Activated CD4-positive, CD25-positive, alpha-beta regulatory T cell (primary cell): ENCODE measurements at regions not wholly inside any gene's neighbourhood (a gene's known extent, or its start where the extent isn't known, plus 50 kb on each side); places are given as distances from the start of the nearest gene placed in this dataset.

Experiments
- DNase-seq, 4 experiments: peaks; one replicate each; lab custom pipeline; 2025; lab: John Stamatoyannopoulos, UW

DNA sequence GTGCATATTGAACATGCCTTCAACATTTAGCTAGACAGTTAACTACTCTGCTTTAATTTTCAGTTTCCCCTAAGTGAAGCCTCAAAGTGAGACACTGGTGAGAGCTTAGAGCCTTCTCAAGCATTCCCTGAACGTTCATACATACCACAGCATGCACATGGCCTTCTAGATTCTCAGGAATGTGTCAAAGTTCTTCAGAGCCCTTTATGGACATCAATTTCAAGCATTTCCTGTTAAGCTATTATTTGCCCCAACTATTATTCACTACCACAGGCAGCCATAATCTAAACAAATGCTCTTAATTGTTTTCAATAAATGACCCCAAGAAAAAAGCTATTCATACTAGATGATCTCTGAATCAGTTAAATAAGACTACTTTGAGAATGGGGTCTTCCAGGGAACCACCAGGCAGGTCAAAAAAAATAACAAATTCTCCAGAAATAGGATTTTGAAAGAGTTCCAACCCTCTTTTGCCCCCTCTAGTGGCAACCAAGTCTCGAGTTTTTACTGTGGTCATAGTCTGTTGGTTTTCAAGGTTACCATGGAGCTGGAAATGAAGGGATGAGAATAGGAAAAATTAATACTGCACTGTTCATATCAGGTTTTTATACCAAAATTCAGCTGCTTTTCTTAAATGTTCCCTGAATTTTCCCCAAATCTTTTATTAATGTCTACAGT lies 235.4 kb downstream of the RAB28 start:
- DNase-seq = no peak

DNA sequence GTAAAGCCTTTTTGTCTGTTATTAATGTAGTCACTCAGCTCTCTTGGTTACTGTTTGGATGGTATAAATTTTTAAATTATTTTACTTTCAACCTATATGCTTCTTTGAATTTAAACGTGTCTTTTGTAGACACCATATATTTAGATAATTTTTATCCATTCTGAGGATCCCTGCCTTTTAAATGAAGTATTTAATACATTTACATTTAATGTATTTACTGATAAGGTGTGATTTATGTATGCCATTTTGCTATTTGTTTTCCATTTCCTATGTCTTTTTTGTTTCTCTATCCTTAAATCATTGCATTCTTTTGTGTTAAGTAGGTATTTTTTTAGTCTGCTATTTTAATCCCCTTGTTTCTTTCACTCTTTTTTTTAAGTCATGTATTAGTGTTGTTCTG lies 238.0 kb downstream of the RAB28 start:
- no peak for DNase-seq

DNA sequence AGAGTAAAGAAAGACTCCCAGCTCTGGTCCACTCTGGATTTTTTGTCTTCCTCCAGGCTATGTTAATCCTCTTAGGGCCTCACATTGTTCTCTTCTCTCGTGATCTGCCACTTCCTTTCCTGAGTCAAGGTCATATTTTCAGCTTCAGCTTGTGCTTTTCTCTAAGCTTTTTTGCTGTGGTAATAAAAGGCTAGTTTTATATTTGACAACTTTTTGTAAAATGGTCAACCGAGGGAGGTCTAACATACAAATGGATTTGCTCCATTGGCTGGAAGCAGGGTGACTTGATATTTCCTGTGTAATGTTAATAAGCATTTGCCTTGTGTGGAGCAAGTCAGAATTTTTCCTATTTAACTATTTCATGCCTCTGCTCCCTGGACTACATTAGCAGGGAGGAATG lies 239.7 kb downstream of the RAB28 start:
- no peak for DNase-seq

DNA sequence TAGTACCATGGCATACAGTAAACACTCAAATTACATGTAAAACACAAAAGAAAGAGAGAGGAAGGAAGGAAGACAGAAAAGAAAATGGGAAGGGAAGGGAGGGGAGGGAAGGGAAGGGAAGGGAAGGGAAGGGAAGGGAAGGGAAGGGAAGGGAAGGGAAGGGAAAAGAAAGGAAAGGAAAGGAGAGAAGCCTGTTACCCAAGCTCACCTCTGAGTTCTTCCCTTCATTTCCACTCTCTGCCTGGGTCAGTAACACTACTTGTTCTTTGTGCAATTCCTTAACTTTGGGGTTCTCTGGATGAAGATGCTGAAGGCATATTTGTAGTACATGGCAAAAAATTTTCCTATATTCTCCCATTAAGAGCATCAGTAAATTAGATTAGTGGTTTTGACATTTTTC lies 241.0 kb downstream of the RAB28 start:
- DNase-seq = no peak

DNA sequence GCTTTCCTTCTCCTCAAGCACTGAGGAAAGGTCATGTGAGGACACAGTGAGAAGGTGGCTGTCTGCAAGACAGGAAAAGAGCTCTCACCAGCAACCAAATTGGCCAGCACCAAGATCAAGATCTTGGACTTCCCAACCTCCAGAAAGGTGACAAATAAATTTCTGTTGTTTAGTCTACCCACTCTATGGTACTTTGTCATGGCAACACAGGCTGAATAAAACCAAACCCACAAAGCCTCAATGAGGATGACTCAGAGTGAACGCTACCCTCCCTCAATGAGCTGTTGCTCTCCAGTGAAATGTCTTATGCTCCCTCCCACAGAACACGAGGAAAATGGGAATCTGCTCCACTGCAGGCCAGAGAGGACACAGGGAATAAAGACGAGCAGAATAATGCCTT lies 244.1 kb downstream of the RAB28 start:
- DNase-seq = no peak

DNA sequence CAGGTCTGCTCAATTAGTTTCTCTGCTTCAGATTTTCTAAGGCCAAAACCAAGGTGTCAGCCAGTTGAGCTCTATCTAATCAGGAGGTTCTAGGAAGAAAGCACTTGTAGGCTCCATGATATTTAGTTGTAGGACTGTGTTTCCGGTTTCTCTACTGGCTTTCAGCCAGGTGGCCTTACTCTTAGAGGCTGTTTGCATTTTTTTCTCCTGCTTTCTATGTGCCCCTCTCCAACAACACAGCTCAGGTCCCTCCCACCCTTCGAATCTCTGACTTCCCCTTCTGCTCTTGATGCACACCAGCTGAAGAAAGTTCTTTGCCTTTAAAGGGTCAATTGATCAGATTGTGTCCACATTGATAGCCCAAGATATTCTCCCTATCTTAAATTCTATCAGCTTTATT lies 245.2 kb downstream of the RAB28 start:
- no peak for DNase-seq

DNA sequence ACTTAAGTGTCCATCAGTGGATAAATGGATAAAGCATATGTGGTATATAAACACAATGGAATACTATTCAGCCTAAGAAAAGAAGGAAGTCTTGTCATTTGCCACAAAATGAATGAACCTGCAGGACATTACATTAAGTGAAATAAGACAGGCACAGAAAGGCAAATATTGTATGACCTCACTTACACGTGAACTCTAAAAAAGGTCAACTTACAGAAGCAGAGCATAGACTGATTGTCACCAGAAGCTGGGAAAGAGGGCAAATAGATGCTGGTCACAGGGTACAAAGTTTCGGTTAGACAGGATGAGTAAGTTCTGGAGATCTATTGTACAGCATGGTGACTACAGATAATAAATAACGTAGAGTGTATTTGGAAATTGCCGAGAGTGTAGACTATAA lies 247.7 kb downstream of the RAB28 start:
- no peak for DNase-seq

DNA sequence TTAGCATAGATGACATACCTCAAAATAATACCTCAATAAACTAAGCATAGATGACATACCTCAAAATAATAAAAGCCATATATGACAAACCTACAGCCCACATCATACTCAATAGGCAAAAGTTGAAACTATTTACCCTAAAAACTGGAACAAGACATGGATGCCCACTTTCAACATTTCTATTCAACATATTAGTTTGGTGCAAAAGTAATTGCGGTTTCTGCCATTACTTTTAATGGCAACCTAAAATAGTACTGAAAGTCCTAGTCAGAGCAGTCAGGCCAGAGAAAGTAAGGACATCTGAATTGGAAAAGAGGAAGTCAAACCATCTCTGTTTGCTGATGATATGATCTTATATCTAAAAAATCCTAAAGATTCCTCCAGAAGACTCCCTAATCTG lies 250.4 kb downstream of the RAB28 start:
- DNase-seq = no peak

DNA sequence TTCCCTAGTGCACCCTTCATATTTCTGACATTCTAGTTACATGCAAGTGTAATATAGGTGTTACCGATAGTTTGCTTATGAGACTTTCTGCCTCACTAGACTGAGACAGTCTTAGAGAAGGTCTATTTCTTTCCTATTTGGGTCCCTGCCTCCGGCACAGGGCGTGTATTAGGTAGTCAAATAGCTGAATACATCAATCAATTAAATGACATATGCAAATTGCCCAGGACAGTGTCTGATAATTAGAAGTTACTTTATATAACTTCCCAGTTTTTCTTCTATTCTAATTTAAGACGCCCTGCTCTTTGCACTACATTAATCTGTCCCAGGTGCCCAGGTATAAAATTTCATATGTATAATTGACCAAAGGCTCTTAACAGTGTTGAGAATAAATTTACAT lies 264.2 kb downstream of the RAB28 start:
- DNase-seq = no peak

DNA sequence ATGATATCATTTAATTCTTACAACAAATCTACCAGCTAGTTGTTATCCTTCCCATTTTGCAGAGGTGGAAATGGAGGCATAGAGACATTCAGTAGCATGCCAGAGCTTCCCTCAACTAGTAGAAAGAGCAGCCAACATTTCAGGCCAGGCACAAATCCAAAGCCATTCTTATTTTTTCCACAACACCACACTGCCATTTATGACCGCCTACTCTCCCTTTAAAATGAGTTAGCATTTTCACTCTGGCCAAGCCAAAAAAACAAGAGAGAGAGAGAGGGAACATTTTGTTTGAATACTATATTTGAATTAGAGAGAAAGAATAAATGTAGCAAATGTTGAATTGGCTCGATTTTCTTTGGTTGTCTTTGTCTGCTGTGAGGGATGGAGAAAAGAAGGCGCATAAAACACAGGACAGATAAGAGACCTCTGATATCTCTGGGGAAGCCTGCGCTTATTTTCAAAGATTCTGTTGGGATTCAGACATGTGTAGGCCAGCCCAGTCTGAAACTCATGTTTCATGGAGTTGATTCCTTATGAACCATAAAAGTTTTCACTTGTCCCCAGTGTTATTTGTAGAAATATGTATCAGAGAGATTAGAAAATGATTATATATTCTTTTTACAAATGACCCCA lies 265.7 kb downstream of the RAB28 start:
- no peak for DNase-seq

DNA sequence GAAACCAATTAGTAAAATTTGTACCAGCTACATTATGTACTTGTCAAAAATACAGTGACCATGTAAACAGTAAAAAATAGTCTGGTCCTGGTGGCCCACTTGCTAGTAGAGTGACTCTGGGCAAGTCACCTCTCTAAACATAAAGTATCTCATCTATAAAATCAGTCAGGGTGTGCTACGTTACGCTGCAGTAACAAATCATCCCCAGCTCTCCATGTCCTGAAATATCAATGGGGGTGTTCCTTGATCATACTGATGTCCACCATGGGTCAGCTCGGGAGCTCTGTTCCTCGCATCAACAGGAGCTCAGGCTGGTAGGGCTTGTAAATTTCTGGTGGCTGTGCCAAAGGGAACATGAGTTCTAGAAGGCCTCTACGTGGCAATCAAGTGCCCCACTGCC lies 268.6 kb downstream of the RAB28 start:
- no peak for DNase-seq

DNA sequence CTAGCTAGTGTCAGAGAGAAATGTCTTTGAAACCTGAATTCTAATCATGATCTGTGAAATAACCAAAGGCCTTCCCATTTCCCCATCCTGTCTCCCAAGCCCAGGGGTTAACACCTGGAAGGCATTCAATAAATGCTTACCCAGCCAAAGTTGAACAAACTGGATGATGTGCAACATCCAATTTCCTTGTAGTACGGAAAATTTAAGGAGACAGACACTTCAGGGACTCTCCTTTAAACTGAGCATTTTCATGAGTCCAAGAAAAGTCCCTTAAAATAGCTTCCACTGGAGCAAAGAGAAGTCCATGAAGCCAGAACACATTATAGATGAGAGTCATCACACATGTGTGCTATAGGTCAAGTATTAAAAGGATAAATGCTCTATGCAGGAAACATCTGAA lies 271.2 kb downstream of the RAB28 start:
- no peak for DNase-seq

DNA sequence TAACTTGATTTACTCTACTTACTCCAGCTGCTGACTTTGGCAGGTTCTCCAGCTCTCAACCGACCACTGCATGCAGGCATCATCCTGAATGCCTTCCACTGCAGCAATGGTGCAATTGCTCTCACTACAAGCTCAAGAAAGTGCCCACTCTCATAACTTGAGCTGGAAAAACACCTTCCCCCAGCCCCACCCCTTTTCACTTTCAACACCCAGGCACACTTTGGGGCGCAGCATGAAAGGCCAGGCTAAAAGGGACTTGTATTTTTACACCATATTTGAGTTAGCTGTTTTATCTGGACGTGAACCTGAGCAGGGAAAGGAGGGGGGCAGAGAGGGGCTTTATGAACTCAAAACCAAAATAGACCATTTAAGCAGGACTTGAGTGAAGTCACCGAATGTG lies 274.5 kb downstream of the RAB28 start:
- DNase-seq = no peak

DNA sequence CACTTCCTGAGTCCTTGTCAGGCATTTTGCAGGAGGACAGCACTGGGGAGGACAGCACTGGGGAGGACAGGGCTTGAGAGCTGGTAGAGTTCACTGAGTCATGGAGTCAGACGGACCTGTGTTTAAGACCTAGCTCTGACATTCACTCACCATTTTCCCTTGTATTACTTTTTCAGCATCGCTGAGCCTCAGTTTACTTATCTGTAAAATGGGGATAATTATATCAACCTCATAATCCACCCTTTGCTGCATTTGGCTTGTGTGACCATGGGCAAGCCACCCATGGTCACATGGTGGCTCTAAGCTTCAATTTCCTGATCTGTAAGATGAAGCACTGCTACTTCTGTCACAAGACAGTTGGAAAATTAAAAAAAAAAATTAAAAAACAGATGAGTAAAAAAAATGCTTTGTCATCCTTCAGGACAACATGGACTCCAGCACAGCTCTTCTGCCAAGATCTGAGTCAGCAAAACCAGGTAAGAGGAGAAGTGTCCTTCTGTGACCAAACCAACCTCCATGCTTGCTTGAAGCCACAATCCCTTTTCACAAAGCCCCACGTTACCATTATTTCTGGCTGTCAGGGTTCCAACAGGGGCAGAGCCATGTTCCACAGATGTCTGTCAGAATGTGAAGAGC lies 275.5 kb downstream of the RAB28 start:
- DNase-seq = no peak

DNA sequence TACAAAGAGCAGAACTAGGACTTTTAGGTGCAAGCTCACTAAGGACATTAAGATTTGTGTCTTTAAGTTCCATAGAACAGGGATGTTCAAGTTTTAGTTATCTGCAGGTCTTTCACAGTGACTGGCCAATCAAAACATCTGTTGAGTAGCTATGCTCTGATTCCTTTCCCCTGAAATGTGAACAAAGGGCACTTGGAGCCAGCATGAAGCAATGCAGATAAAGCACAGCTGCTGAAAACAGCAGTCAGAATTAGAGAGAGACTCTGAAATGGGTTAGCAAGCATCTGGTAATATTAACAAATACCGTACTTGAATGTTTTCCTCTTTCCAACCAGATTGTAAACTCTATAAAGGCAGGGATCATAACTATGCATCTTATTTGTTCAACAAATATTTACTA lies 276.9 kb downstream of the RAB28 start:
- DNase-seq = no peak

DNA sequence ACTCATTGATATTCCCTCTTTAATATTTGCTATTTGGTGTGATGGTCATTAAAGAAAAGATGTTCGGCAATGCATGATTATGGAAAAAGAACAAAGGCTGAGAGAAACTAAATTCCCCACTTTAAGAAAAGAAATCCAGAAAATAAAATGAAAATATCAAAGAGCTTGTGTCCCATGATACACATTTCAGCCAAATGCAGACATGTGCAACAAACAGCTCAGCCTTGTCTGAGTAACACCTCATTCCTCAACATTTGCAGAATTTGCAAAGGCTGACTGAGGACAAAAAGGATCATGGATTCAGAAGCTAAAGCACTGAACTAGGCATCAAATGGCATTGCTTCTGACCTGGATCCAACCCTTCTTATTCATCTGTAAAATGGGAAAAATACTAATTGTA lies 281.0 kb downstream of the RAB28 start:
- DNase-seq = no peak

DNA sequence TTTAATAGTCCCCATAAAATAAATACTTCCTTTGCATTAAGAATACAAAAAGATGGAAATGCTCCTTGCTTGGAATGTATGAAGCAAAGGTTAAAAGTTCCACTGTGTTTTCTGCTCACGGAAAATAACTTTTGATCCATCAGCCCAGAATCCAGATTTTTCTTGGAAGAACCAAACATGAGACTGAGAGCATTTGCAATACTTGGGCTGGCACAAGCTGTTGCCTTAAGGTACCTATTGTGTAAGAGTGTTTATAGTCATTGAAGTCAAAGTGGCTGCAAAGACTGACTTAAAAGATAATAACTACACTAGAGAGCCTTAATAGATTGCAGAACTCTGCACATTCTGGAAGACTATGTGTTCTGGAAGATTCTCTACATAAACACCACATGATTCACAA lies 281.4 kb downstream of the RAB28 start:
- DNase-seq = no peak

DNA sequence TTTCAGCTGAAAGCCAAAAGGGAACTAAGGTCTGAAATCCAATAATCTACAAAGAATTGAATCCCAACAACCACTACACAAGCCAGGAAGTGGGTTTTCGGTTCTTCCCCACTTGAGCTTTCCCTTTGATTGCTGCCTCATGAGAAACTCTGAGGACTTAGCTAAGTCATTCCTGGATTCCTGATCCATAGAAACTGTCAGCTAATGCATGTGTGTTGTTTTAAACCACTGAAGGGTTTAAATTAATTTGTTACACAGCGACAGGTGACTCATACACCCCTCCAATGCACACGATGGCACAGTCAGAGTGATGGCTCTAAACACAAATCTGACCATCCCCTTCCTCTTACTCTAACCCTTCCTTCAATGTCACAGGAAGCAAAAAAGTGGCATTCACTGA lies 282.9 kb downstream of the RAB28 start:
- DNase-seq = no peak

DNA sequence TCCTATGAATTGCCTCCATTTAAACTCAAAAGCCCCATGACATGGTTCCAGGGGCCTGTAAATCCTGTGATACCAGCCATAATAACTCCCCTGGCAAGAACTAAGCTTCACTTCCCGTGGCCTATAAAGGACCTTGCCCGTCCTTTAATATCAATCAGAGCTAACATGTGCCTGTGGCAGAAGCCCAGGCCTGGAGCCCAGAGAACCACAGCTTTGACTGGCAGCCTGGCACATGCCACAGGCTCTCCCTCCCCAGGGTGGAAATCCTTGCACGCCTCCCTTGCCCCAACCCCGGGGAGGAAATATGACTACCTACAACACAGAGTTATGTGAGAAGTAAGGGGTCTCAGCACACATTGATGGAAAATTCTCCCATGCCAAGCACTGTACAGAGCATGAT lies 287.4 kb downstream of the RAB28 start:
- DNase-seq = no peak

DNA sequence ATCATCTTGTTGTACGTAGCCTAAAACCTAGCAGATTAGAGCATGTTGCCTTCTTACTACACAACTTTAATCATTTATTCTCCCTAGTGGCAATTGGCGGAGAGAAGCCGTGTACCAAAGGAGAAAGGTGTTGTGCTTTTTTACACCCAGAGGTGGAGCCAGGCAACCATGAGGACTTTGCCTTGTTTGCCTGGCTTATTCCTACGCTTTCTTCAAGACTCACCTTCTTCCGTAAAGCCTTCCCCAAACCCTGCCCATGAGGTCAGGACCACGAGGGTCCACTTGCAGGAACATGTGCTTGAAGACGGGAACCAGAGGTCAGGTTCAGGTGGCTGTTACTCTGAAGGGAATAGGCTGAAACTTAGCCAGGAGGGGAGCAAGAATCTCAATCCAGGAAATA lies 290.5 kb downstream of the RAB28 start:
- DNase-seq = no peak

DNA sequence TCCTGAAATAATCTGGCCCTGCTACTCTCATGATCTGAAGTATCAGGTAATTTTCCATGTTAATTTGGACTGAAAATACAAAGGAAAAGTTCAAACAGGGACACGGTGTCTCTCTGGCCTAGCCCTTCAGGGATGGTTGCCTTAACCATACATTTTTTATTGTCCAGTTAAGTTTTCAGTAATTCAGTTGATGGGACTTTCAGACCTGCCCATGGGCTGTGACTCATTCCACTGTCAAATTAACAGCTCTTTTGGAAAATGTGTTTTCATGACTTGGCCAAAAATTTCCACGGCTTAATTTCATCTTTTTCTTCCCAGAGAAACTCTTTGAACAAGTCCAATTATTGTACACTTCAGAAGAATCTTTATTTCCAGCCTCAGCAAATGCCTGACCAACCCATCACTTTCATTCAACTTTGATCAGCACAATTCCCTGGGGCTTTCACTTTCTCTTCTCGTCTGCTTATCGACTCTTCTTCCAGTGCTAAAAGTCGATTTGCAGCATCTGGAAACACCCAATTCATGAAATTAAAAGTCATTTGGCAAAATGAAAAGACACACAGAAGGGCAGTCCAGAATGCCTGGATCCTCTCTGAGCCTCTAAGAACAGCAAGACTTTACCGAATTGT lies 293.9 kb downstream of the RAB28 start:
- DNase-seq = no peak

DNA sequence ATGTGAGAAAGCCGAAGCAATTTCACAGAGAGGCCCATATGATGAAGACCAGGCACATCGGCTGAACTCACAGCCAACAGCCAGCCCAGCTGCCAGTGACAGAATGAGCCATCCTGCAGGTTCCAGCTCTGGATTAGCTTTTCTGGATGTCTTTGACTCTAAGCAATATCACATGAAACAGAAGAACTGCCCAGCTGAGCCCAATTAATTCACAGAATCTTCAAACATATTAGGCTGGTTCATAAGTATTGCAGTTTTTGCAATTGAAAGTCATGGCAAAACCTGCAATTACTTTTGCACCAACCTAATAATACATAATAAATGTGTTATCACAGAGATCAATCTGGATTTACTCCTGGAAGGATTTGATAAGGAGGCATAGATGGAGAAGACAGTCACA lies 299.9 kb downstream of the RAB28 start:
- DNase-seq = no peak

DNA sequence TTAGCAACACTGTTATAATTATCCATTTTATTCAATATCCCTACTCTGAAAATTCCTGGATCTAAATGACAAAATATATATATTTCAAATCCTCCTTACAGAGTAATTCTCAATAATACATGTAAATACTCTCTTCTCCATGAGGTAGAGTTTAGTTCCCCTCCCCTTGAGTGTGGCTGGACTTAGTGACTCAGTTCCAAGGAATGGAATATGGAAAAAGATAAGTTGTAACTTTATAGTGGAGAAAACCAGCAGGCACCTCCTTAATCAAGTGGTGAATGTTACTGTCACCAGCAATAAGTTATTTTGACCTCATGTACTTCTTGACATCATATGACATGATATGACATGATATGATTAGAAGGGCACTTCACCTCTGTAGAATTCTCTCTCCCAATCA lies 302.0 kb downstream of the RAB28 start:
- DNase-seq = no peak
